Chondrocyte (in vitro differentiated cells): ENCODE measurements at regions not wholly inside any gene's neighbourhood (a gene's known extent, or its start where the extent isn't known, plus 50 kb on each side); places are given as distances from the start of the nearest gene placed in this dataset.

Experiments
- DNase-seq: peaks from one replicate; pipeline ENCODE4 v3.0.0; 2021; ENCODE audit warnings: mixed read lengths, low spot score
- H3K27ac Mint-ChIP-seq: one replicate; pipeline ENCODE4 v1.8.0; 2021; ENCODE audit warnings: mild to moderate bottlenecking, moderate library complexity, mixed read lengths; ENCODE audit not compliant: unreplicated experiment
- H3K27me3 Mint-ChIP-seq: 2 replicates; pipeline ENCODE4 v1.8.0; 2021; ENCODE audit warnings: low read depth, mixed read lengths
- H3K36me3 Mint-ChIP-seq: 2 replicates; pipeline ENCODE4 v1.8.0; 2021; ENCODE audit warnings: low read depth, mixed read lengths
- H3K4me1 Mint-ChIP-seq: 2 replicates; pipeline ENCODE4 v1.8.0; 2021; ENCODE audit warnings: low read depth, mild to moderate bottlenecking, mixed read lengths
- H3K4me3 Mint-ChIP-seq: one replicate; pipeline ENCODE4 v1.8.0; 2021; ENCODE audit warnings: mild to moderate bottlenecking, moderate library complexity, mixed read lengths; ENCODE audit not compliant: unreplicated experiment
- H3K9me3 Mint-ChIP-seq: 2 replicates; pipeline ENCODE4 v1.8.0; 2021; ENCODE audit warnings: low read depth, mixed read lengths
- CTCF ChIP-seq: fragments of 200-600 bp; sonication (generic); IDR thresholded peaks from 2 replicates; pipeline ENCODE4 v1.5.0; 2021; ENCODE audit warnings: antibody characterized with exemption, mild to moderate bottlenecking, moderate library complexity

GRCh38 chr3:74529145-74529544 is 85.3 kb downstream of the CNTN3 start:
- H3K27ac Mint-ChIP-seq: no peak overlapping the region
- H3K9me3 Mint-ChIP-seq: no peaks in the 10 kb centered on the region
- H3K4me3 Mint-ChIP-seq: no peak overlapping the region
- no peaks in the 10 kb centered on the region for H3K36me3 Mint-ChIP-seq
- peaks cover 32% of the 10 kb centered on the region for H3K4me1 Mint-ChIP-seq
- no peaks in the 10 kb centered on the region for H3K27me3 Mint-ChIP-seq
- TF ChIP-seq CTCF: no peak
- DNase-seq: no peak

- H3K36me3 Mint-ChIP-seq: no peaks in the 10 kb centered on the region
- peaks cover 24% of the 10 kb centered on the region for H3K4me1 Mint-ChIP-seq
- no peak for TF ChIP-seq CTCF
- no peaks in the 10 kb centered on the region for H3K9me3 Mint-ChIP-seq
- H3K27ac Mint-ChIP-seq: no peak overlapping the region
- no peak for DNase-seq
- no peak overlapping the region for H3K4me3 Mint-ChIP-seq
- H3K27me3 Mint-ChIP-seq: no peaks in the 10 kb centered on the region
These were observed 86.9 kb downstream of the CNTN3 start for GRCh38 chr3:74527566-74527965.

- DNase-seq: no peak
- Mint-ChIP-seq H3K27me3 (no peaks in the 10 kb centered on the region), H3K36me3 (no peaks in the 10 kb centered on the region), H3K4me3 (no peak overlapping the region), H3K4me1 (peaks cover 15% of the 10 kb centered on the region), H3K9me3 (no peaks in the 10 kb centered on the region), H3K27ac (no peak overlapping the region)
- no peak for TF ChIP-seq CTCF
These were observed 90.6 kb downstream of the CNTN3 start for GRCh38 chr3:74523811-74524210.

GRCh38 chr3:74520895-74521294 is 93.6 kb downstream of the CNTN3 start:
- no peaks in the 10 kb centered on the region for H3K27me3 Mint-ChIP-seq
- no peaks in the 10 kb centered on the region for H3K9me3 Mint-ChIP-seq
- H3K4me3 Mint-ChIP-seq: no peak overlapping the region
- no peak for DNase-seq
- no peak for TF ChIP-seq CTCF
- no peak overlapping the region for H3K27ac Mint-ChIP-seq
- peaks cover 5% of the 10 kb centered on the region for H3K4me1 Mint-ChIP-seq
- no peaks in the 10 kb centered on the region for H3K36me3 Mint-ChIP-seq

GRCh38 chr3:74518610-74519009 is 95.8 kb downstream of the CNTN3 start:
- Mint-ChIP-seq H3K27me3 (no peaks in the 10 kb centered on the region), H3K27ac (no peak overlapping the region), H3K9me3 (no peaks in the 10 kb centered on the region), H3K4me1 (peaks cover 19% of the 10 kb centered on the region), H3K36me3 (no peaks in the 10 kb centered on the region), H3K4me3 (no peak overlapping the region)
- no peak for TF ChIP-seq CTCF
- DNase-seq: no peak
